PFSK-1 (cell line): ENCODE measurements at regions not wholly inside any gene's neighbourhood (a gene's known extent, or its start where the extent isn't known, plus 50 kb on each side); places are given as distances from the start of the nearest gene placed in this dataset.

Source experiments
- FOXP2 ChIP-seq: optimal IDR thresholded peaks from 2 replicates; pipeline ENCODE3; 2011; ENCODE audit warnings: borderline replicate concordance, control low read depth, inconsistent platforms; ENCODE audit not compliant: insufficient read depth; ENCODE audit errors: extremely low read length, extremely low read depth
- POLR2AphosphoS5 ChIP-seq: IDR thresholded peaks from 2 replicates; pipeline ENCODE4 v1.6.1; 2012; ENCODE audit warnings: low read depth, mild to moderate bottlenecking, control low read depth, low read length, moderate library complexity
- REST ChIP-seq, 2 experiments: IDR thresholded peaks; 2 replicates each; pipeline versions ENCODE4 v1.6.1 to v1.8.0; 2011 to 2012; ENCODE audit warnings: low read depth in 2 of 2, low read length in 2 of 2, control low read depth in 1 of 2, inconsistent platforms in 1 of 2, mild to moderate bottlenecking in 1 of 2, moderate library complexity in 1 of 2; ENCODE audit not compliant: insufficient read depth in 1 of 2
- SIN3A ChIP-seq: IDR thresholded peaks from 2 replicates; pipeline ENCODE4 v1.6.1; 2012; ENCODE audit warnings: mild to moderate bottlenecking, low read length, moderate library complexity, borderline replicate concordance; ENCODE audit not compliant: insufficient read depth
- TAF1 ChIP-seq: IDR thresholded peaks from 2 replicates; pipeline ENCODE4 v1.6.1; 2012; ENCODE audit warnings: low read length, control low read depth, borderline replicate concordance; ENCODE audit not compliant: insufficient read depth

GRCh38 chr7:41098846-41099245 lies 604.0 kb downstream of the INHBA start:
- TF ChIP-seq TAF1 (no peak), POLR2AphosphoS5 (no peak), FOXP2 (no peak)

GRCh38 chr7:41098402-41098801 lies 604.5 kb downstream of the INHBA start:
- no peak for TF ChIP-seq SIN3A
- TF ChIP-seq FOXP2 = no peak

- TF ChIP-seq FOXP2 = no peak
- TF ChIP-seq SIN3A = no peak
- TF ChIP-seq POLR2AphosphoS5 = no peak
These were observed 605.4 kb downstream of the INHBA start for GRCh38 chr7:41097501-41097900.

DNA sequence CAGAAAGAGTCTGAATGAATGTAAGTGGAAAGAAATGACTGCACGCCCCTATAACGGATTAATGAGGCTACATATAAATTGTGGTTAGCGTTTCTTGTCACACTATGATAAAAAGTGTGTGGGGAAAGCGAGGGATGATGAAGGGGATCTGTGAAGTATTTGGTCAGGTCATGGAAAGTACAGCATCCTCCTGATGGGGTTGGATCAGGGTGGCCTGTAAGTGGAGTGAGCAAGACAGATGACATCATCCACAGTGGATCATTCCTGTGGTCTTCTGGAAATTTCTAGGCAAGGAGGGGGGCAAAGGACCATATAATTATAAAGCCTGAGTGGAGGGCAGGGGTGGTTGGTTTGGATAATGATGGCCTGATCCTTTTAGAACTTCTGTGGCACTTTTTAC lies 606.0 kb downstream of the INHBA start:
- TF ChIP-seq SIN3A (no peak), REST (IDR thresholded peaks at IDR 0.05; ENCODE audit: insufficient read depth in 1 of 2, low read depth in 2 of 2, low read length in 2 of 2) (no peak), POLR2AphosphoS5 (no peak), FOXP2 (no peak), TAF1 (no peak)

- no peak for TF ChIP-seq TAF1
- no peak for TF ChIP-seq REST (IDR thresholded peaks at IDR 0.05; ENCODE audit: insufficient read depth in 1 of 2, low read depth in 2 of 2, low read length in 2 of 2)
- TF ChIP-seq FOXP2 = no peak
These were observed 609.7 kb downstream of the INHBA start for GRCh38 chr7:41093141-41093540.

- no peak for TF ChIP-seq REST (IDR thresholded peaks at IDR 0.05; ENCODE audit: insufficient read depth in 1 of 2, low read depth in 2 of 2, low read length in 2 of 2)
- TF ChIP-seq TAF1 = no peak
- no peak for TF ChIP-seq FOXP2
- no peak for TF ChIP-seq POLR2AphosphoS5
- no peak for TF ChIP-seq SIN3A
These were observed 617.6 kb downstream of the INHBA start for GRCh38 chr7:41085244-41085643.

DNA sequence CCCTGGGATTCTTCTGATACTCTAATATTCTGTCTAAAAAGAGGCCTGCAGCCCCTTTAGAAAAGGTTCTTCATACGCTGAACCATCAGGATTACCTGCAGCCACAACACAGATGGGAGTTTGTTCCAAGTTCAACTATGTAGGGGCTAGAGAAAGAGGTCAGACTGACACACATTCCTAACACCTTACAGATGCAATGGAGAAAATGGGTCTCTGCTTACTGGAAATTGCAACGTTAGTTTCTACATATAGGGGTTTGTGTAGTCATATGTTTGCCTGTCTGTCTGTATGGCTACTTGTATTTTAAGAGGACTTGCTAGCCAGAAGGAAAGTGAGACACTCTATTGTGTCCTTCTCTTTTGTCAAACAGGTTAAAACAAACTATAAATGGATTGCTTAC lies 618.5 kb downstream of the INHBA start:
- TF ChIP-seq SIN3A (no peak), TAF1 (no peak), REST (IDR thresholded peaks at IDR 0.05; ENCODE audit: insufficient read depth in 1 of 2, low read depth in 2 of 2, low read length in 2 of 2) (no peak), POLR2AphosphoS5 (no peak), FOXP2 (no peak)
